ENCODE measurements at regions not wholly inside any gene's neighbourhood (a gene's known extent, or its start where the extent isn't known, plus 50 kb on each side); places are given as distances from the start of the nearest gene placed in this dataset.
"Not testable (repeated sequence)": the region's sequence is repeated elsewhere in the genome, so short reads cannot be mapped to it uniquely, and the experiment has no call there.

DNA sequence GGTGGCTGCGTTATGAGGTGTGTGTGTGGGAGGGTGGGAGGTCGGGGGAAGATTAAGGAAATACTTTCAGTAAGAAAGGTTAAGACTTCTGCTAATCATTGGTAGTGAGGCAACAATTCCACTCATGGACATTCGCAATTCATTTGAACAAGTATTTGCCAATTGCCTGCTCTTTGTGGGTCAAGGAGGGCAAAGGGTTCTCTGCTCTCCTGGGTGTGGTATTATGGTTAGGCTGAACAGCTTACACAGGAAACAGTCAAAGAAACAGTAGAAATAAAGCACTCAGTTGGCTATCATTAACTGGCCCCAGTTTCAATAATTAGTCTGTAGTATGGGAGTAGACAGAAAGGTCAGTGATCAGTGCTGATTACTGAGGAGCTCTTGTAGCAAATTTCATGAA, 357.0 kb upstream of the FANCL start:
- DNase-seq = no peak

DNA sequence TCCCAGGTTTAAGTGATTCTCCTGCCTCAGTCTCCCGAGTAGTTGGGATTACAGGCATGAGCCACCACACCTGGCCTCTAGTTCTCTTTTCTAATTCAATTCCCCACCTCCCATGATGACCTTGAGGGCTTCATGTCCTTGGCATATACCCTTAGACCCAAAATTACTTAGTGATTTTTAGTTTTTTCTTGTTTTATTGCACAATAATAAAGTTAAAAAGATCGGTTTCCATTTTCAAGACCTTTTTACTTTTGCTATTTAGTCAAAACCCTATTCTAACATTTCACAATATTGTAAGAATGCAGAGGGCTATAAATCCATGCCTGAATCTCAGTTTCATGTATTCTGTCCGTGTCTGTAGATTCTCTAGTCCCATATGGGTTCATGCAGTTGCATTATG, 354.6 kb upstream of the FANCL start:
- no peak for DNase-seq

DNA sequence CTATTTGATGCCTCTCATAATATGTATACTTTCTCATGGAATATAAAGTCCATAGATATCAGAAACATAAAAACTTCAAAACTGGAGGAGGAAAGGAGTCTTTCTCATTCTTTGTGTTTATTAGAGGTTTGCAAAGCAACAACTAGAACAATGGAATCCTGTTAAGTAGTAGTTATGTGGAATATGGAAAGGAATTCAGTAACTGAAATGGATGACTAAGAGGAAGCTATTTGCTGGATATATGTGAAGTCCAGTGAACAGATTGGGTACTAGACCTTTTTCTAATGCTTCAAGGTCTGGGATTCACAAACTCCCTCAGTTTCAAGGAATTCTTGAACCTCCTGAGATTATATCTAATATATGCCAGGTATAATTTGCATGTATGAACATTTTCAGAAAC, 353.6 kb upstream of the FANCL start:
- DNase-seq = no peak

DNA sequence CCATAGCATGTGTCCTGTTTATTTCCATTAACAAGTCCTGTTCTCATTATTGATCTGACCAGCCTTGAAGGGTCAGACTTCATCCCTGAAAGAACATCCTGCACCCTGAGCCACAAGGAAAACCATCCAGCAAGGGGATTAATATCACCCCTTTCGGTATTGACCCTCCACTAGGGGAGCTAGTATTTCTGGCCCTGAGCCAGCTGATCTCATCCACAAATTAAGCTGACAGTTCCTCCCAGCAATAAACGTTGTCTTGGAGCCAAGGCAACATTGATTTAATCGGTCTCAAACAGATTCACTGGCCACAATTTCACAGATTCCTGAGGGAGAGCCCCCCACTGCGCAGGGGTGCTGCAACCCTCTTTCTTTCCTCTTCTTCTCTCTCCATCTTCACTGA, 353.1 kb upstream of the FANCL start:
- DNase-seq = no peak

DNA sequence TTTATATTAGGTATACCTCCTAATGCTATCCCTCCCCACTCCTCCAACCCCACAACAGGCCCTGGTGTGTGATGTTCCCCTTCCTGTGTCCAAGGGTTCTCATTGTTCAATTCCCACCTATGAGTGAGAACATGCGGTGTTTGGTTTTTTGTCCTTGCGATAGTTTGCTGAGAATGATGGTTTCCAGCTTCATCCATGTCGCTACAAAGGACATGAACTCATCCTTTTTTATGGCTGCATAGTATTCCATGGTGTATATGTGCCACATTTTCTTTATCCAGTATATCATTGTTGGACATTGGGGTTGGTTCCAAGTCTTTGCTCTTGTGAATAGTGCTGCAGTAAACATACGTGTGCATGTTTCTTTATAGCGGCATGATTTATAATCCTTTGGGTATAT, 345.1 kb upstream of the FANCL start:
- not testable (repeated sequence) for DNase-seq

DNA sequence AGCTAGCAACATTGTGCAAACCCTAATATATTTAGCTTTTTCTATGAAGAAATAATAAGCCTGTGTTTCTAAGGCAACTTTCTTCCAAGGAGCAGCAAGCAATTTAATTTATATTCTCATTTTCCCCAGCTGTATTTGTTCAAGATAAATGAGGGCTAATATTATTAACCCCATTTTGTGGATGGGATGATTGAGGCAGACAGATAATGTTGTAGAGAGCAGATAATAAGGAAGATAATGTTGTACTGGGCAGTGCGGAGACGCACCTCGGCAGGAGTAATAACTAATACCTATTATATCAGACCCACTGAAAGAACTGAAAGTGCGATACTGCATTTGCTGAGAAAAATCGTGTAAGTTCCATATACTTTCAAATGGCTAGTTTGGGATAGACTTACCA, 344.1 kb upstream of the FANCL start:
- DNase-seq = no peak

DNA sequence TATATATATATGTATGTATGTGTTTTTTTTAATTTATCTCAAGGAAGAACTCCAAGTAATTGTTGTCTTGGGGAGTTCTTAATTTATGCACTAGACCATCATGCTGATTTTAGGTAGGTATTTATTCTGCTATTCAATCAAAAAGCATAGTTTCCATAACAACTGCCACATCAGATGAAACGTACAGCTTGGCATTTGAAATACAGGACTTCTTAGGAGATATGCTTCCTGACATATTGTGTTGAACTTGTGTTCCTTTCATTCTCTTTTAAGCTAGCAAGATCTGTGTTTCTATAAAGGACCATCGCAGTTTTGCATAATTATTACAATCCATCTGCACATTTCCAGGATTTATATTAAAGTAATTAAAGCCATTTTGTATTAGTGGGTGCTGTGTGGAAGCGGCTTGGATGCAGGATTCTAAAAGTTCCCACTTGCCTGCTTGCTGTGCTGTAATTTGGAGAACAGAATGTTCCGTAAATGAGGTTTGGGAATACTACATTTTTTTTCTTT, 343.5 kb upstream of the FANCL start:
- no peak for DNase-seq

DNA sequence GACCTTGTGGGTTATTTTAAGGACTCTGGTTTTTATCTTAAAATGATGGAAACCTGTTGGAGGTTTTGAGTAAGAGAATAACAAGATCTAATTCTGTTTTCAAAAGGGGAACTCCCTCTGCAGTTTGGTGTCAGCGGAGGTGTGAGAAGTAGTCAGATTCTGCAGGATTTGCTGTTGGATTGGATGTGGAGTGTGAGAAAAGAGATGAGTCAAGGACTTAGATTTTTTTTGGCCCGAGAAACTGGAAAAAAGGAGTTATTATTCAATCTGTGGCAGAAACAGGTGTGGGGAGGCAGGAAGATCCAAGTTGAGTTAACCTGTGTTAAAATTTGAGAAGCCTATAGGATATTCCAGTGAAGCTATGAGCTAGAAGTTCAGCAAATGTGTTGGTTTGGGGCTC, 337.2 kb upstream of the FANCL start:
- DNase-seq = no peak

DNA sequence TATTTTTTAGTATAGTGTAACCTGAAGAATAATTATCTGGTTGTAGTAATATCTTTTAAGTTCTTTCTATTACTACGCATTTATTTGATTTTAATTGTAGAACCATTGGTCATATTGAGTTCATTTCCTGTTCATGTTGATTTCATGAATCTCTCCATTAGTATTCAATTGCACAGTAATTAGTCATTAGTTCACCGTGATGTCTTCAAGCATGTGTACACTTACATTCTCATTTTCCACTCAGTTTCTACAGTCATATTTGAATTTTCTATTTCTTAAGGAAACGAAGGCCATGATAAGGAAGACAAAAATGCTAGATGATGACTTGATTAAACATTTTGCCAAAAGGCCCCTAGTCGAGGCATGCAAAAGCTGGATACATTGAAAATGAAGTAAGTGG, 333.7 kb upstream of the FANCL start:
- DNase-seq = no peak

DNA sequence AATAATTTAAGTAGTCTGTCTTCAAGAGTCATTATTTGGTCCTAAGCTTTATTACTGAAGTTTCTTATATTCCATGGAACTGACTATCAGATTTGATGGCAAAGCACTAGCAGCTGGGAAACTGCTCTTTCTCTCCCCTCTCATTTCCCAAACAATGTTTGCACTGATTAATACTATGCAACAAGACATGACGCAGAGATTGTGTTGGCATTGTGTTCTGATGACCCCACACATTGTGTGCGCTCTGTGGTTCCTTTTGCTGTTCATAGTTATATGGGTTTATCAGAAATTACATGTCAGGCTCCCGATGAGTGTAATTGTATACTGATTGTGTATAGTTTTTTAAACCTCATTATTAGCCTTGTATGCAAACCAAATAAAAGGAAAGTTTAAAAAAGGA, 331.6 kb upstream of the FANCL start:
- no peak for DNase-seq

DNA sequence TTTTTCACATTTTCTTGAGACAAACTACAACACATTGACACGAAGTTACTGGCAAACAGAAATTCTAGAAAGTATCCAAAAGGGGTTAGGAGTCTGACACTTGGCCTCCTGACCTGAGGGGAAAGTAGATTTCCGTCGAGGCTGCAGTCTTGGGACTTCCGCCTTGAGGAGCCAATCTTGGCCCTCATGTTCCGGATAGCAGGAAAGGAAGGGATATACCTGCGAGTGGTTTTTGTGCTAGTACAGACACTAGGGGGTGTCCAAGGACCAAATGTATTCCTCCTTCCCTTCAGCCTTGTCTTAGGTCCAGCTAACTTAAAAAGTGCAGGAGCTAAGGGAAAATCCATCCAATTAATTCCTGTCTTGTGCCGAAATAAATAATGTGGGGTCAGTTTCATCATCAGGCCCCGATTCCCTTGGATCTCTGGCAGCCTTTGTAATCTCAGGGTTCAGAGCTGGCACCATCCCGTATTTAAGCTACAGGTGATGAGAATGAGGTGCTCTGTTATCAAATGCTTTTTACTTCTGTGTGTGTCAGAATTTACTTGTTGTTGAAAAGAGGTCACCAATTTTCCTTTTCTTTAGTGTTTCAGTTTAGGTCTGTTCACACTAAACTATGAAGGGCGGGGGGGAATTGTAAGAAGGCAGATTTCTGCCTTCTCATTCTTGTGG, 330.2 kb upstream of the FANCL start:
- no peak for DNase-seq

DNA sequence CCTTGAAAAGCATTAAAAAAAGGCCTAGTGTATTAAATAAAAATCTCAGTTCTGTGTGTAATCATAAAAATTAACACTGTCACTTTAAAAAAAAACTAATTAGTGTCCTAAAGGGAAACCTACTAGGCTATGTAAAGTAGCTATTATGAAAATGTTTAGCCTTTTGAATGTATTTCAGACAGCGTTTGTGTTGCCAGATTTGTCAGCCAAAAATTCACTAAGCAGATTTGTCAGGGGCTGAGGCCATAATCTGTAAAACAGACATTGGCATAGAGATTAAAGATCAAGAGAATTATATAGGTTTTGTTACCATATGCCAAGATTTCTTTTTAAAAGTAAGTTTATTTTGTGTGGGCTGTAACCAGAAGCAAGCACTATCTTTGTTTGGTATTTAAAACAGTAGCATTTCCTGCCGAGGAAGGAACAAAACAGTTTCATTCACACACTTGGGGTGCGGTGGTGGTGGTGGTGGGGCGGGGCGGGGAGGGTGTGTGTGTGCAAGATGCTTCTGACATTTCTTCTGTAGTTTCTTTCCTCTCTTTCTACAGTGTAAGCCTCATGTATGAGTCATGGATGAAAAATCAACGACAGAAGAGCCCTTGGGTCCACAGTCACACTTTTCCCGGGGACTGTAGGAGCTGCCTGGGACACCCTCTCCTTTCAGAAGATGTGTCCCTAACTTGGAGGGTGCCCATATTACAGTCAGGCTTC, 328.5 kb upstream of the FANCL start:
- no peak for DNase-seq

DNA sequence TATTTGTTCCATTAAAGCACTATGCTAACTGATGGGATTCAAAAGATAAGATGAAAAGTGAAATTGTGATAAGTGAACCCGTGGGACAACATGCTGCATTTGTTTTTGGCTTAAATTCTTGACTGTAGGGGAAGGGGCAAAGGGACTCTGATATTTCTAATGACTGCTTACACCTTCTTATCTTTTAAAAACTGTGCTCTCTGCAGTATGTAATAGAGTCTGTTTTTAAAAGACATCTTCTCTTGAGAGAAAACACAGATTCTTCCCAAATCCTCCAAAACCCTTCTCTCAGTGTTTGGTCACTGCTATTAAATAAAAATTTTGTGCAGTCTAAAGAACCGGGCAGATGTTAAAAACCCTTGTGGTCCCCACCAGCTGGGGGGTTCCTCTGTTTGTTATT, 327.8 kb upstream of the FANCL start:
- no peak for DNase-seq

DNA sequence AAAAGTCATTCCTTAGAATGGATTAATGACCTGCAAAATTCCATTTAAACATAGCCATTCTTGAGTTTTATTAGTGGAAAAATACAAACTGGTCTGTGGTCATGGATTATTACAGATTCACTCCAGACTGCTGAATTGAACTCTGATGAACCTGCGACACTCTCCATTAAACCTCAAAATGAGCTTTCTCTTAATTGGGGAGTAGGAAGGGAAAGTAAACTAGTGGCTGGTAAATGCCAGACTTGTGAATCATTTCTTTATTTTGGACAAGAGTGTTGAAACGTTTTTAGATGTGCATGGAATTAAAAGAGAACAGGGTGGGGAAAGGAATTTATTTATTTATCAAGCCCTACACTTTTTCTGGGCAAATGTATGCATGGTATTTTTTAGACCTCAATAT, 321.2 kb upstream of the FANCL start:
- DNase-seq = no peak

DNA sequence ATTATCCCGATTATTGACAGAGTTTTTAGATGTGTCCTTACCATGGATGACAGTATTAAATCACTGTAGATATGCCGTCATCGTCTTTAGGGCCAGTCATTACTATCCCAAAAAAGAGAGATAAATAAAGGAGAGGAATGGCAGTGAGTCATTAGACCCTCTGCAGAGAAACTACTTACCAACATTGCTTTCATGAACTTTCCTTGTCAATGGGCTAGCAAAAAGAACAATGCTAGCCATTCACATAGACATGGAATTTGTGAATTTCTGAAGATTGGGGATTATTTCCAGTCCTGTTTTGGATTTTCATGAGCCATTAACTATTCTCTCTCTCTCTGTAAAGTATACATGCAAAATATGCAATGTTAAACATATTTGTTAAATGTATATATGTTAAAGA, 319.4 kb upstream of the FANCL start:
- no peak for DNase-seq

DNA sequence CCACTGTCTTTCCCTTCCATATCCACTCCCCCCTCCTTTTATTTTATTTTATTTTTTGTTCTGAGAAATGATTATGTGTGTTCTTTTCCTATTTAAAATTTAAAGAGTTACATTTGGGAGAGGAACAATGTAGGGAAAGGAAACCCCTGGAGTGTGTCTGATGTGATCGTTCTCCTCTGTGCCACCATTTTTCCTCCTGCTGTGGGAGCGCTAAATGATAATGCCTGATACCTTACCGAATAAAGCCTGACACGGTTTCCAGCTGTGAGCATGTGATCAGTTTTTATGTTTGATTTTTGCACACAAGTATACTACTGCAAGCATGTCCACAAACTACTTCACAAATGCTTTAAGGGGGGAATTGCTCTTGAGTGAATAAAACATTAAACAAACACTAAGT, 317.8 kb upstream of the FANCL start:
- DNase-seq = no peak

DNA sequence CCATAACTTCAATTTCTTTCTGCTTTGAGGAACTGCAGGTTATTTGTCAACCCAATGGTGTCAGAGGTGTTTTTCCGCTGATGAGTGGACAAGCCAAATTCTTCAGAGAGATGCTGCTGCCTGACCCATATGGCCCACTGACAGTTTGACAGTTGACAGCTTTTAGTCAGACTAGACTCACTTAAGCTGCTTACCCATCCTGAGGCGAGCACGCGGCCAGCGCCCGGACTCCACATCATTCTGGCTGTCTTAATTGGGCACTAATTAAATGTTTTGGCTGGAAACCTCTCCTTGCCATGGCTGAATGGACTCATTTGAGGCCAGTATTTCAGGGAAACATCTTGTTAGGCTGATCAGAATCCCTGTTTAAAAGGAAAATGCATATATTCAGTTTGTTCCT, 316.1 kb upstream of the FANCL start:
- no peak for DNase-seq

DNA sequence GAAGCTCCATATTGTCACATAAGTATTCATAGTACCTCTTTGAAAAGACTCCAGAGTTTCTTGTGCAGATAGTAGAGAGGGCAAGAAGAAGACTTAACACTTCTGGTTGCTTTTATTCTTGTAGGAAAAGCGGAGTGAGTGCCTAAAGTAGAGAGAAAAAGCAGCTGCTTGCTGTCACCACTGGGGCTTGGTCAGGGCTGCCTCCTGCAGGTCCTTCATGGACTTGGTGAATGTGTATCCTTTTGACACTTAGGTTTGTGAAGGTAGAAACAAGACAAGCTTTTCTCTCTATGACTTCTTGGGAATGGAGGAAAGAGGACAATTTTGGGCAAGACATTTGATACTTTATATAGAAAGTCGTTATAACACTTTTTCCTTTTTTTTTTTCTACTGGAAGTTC, 312.8 kb upstream of the FANCL start:
- DNase-seq = no peak

DNA sequence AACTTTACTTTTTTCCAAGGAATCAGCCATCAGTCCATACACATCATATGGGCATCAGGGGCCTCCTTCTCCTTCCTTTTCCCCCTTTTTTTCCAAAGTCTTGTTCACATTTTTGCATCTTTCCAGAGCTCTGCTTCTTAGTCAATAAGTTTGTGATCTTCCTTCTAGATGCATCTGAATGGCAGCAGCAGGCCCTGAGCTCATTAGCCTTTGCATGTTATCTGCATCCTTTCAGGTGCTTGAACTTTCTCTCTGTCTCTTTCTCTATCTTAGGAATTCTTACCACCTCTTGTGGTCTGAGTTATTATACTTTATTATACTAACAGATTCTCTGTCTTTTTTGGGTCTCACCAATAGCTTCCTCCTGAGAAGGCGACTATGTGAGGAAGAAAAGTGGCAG, 312.4 kb upstream of the FANCL start:
- DNase-seq = no peak

DNA sequence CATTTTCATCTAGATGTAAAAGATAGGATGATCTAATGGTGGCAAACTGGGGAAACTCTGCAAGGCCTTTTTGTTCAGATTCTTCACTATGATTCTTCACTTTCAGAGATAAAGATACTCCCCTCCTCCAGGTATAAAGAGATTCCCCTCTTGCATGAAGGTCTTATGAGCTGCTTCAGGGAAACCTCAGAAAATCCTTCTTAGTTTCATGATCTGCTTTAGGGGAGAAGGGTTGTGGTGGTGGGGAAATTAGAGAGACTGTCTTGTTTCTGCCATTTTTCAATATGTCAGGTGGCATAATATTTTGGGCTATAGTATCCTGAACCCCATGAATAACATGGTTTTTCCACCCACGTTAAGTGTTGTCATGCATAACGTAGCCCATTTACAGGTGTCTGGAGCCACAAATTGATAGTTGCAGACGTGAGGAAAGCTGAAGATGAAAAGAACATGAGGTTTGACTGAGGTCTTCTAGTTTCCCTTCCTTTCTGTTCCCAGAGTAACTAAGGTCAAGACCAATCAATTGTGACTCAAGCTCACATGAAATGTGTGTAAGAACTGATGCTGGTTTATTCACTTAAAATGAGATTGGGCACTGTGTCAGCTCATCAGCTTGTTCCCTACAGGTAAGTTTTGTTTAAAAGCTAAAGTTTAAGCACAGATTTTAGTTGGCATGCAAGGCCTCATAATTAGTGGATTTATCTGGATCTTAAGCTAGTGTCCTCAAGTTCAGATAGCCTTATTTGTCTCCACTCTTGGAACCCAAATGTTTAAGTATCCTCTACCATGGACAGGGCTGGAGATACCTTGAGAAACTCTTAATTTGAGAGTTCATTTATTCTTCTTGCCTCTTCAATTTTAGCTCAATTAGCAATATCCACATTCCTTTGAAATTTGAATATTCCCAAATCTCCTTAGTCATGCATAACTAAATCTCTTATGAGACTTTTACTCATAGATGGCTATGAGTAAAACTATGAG, 304.5 kb upstream of the FANCL start:
- no peak for DNase-seq

DNA sequence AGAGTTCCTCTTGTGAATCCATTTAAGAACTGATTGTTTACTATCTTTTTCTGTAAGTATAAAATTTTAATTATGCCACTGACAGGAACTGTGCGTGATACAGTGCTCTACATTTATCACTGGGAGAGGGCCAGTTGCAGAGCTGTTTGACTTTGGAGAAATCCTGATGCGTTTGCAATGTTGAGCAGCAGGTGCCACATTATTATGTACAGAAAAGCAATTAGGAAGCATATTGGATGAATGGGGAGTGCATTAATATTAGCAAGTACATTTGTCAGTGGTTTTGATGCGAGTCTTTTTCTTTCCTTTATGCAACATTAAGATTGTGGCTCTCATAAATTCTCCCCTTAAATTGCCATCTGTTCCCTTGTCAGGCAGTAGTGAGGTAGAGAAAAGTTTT, 302.3 kb upstream of the FANCL start:
- no peak for DNase-seq

DNA sequence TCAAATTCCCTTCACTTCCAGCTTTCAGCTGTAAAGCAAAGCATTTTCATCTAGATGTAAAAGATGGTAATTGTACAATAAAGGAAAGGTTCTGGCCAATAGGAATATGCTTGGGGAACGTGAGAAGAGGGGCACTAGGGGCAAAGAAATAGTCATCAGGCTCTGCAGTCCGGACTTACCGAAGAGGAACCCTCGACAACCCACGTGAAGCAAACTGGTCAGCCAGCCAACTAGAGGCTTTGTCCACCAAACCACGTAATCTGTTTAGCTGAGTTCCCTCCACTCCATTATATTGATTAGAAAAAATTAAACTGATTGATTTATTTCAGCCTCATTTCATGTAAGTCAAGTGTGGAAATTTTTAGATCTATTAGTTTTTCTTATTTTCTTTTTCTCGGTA, 300.4 kb upstream of the FANCL start:
- DNase-seq = no peak

DNA sequence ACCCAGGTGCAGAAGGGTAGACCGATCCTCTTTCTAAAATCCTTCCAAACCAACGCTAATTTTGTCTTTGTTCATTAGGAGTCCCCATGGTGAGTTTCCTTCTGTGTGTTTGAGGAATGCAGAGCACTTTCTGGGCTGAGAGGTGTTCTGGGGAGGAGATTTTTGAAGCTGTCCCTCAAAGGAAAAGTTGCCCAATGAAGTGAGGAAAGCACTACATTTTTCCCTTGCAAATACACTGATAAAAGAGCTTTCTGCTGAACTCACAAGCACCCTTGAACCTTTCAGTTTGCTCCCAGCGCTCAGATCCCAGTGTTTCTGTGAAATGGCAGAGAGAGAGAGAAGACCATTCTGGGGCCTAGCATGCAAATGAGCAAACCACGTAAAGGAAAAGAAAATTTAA, 299.6 kb upstream of the FANCL start:
- DNase-seq = no peak

All from skin of body (tissue), 1 donor.